ENCODE measurements at regions not wholly inside any gene's neighbourhood (a gene's known extent, or its start where the extent isn't known, plus 50 kb on each side); places are given as distances from the start of the nearest gene placed in this dataset.
"Not testable (repeated sequence)": the region's sequence is repeated elsewhere in the genome, so short reads cannot be mapped to it uniquely, and the experiment has no call there.

- no peak overlapping the region for H3K4me3 ChIP-seq
- no peaks in the 10 kb centered on the region for H3K4me1 ChIP-seq
Observed at GRCh38 chr4:132332932-132333723, 816.0 kb upstream of the PCDH10 start.

DNA sequence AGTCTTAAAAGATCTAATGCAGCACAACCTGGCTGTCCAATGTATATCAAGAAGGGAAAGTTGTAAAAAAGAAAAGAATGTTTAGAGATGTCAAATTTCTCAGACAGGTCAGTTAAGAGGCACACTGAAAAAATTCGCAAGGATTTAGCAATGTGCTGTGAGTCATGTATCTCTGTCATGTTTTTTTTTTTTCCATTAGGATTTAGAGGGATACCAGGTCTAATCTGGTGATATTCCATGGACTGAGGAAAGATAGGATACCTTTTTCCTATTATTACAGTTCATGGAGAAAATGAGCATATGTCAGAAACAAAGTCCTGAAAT is 815.4 kb upstream of the PCDH10 start:
- no peak overlapping the region for H3K4me3 ChIP-seq
- H3K4me1 ChIP-seq: no peaks in the 10 kb centered on the region
- peaks cover 12% of the 10 kb centered on the region for H3K9me3 ChIP-seq (replicated peaks)
- H3K36me3 ChIP-seq: no peaks in the 10 kb centered on the region
- H3K27ac ChIP-seq (replicated peaks): no peak overlapping the region
- H3K27me3 ChIP-seq (ENCODE audit: low read depth): no peaks in the 10 kb centered on the region
- intact Hi-C loops (cut with micrococcal nuclease): no loop called here
- no peak for DNase-seq
- no peak for TF ChIP-seq CTCF (IDR thresholded peaks at IDR 0.05; ENCODE audit: borderline replicate concordance)

More at GRCh38 chr4:132332932-132333723, 816.0 kb upstream of the PCDH10 start:
- H3K9me3 ChIP-seq (replicated peaks): peaks cover 7% of the 10 kb centered on the region
- no peaks in the 10 kb centered on the region for H3K36me3 ChIP-seq
- no peaks in the 10 kb centered on the region for H3K27me3 ChIP-seq (ENCODE audit: low read depth)
- no peak for DNase-seq
- no peak overlapping the region for H3K27ac ChIP-seq (replicated peaks)
- no peak for TF ChIP-seq CTCF (IDR thresholded peaks at IDR 0.05; ENCODE audit: borderline replicate concordance)
- intact Hi-C loops (cut with micrococcal nuclease): no loop called here

DNA sequence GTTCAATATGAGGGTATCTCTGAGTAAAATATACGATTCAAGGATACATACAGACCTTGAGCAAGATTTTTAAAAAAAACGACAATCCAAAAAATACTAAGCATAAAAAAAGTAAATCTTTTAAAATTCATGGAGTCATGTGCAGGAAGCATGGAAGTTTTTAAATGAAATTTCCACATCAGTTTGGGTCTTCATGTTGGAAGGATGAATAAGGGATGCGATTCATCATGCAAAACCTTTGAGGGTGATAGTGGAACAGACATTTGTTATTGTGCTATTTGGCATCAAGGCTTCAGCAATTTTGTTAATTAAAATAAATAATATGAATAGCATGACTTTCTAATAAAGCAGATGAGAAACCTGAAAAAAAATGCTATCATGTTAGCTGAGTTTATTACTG is 815.0 kb upstream of the PCDH10 start:
- Histone ChIP-seq H3K9me3 (replicated peaks) (peaks cover 14% of the 10 kb centered on the region), H3K27me3 (ENCODE audit: low read depth) (no peaks in the 10 kb centered on the region), H3K36me3 (no peaks in the 10 kb centered on the region), H3K27ac (replicated peaks) (no peak overlapping the region), H3K4me3 (no peak overlapping the region), H3K4me1 (no peaks in the 10 kb centered on the region)
- no peak for DNase-seq
- intact Hi-C loops (cut with micrococcal nuclease): no loop called here
- no peak for TF ChIP-seq CTCF (IDR thresholded peaks at IDR 0.05; ENCODE audit: borderline replicate concordance)

DNA sequence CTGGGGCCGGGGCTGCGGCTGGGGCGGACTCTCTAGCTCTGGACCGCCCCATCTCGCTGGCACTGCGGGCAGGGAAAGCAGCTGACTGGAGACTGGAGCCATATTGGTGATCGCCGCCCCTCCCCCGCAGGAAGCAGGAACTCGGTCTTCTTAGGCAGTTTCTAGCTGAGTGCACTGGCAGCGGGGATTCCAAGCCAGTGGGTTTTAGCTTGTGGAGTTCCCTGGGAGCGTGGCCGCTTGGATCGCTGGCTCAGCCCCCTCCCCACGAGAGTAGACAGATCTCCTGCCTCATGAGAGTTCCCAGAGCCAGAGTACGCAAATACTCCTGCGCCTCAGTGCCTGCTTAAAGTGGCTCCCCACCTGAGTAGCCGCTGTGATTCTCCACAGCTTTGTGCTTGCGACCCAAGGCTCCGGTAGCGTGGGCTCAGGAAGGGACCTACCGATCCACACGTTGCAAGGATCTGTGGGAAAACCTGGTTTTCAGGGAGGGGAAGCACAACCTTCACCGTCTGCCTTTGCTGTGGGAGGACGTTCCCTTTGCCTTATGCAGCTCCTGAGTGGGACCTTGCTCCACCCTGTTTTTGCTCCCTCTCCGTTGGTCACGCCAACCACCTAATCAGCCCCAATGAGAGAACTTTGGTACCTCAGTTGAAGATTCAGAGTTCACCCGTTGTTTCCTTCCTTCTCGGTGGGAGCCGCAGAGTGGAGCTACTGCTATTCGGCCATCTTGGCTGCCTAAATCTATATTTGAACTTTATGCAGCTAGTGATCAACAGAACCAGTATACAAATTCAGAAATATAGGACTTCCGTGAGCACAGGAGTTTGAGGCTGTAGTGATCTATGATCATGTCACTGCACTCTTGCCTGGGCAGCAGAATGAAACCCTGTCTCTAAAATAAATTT is 803.9 kb upstream of the PCDH10 start:
- H3K36me3 ChIP-seq: no peaks in the 10 kb centered on the region
- no peaks in the 10 kb centered on the region for H3K27me3 ChIP-seq (ENCODE audit: low read depth)
- no peak for DNase-seq
- H3K27ac ChIP-seq (replicated peaks): no peak overlapping the region
- no peak overlapping the region for H3K4me3 ChIP-seq
- peaks cover 15% of the 10 kb centered on the region for H3K9me3 ChIP-seq (replicated peaks)
- H3K4me1 ChIP-seq: peaks cover 5% of the 10 kb centered on the region
- intact Hi-C loops (cut with micrococcal nuclease): no loop called here
- TF ChIP-seq CTCF (IDR thresholded peaks at IDR 0.05; ENCODE audit: borderline replicate concordance): no peak

- intact Hi-C loops (cut with micrococcal nuclease): no loop called here
- DNase-seq: no peak
- peaks cover 5% of the 10 kb centered on the region for H3K4me1 ChIP-seq
- TF ChIP-seq CTCF (IDR thresholded peaks at IDR 0.05; ENCODE audit: borderline replicate concordance): no peak
- H3K9me3 ChIP-seq (replicated peaks): peaks cover 15% of the 10 kb centered on the region
- no peak overlapping the region for H3K4me3 ChIP-seq
- no peak overlapping the region for H3K27ac ChIP-seq (replicated peaks)
- H3K36me3 ChIP-seq: no peaks in the 10 kb centered on the region
- no peaks in the 10 kb centered on the region for H3K27me3 ChIP-seq (ENCODE audit: low read depth)
Observed at GRCh38 chr4:132346016-132346415, 803.1 kb upstream of the PCDH10 start.

DNA sequence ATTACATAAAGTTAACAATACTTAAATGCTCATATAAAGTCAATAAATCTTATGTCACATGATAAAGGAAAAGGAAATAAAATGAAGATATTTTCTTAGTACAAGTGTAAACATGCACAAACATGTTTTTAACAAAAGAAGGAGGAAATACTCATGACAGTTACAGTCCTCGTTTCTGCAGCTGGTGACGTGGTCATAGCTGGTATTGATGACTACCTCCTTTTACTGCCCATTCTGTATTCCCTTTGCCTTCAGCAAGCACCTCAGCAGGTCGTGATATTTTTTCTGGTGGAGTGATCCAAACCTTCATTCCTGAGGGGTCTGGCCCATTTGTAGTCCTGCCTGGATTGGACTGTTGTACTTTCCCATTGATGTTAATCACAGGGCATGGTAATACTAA is 797.5 kb upstream of the PCDH10 start:
- H3K4me1 ChIP-seq; H3K27ac ChIP-seq (replicated peaks); H3K4me3 ChIP-seq; H3K36me3 ChIP-seq; intact Hi-C loops (cut with micrococcal nuclease); DNase-seq; H3K27me3 ChIP-seq (ENCODE audit: low read depth): not testable (repeated sequence)
- H3K9me3 ChIP-seq (replicated peaks): peaks cover 34% of the 10 kb centered on the region

All from left ventricle myocardium inferior (tissue), 1 donor.